ENCODE measurements at regions not wholly inside any gene's neighbourhood (a gene's known extent, or its start where the extent isn't known, plus 50 kb on each side); places are given as distances from the start of the nearest gene placed in this dataset.

GRCh38 chr12:124718036-124718435, 145.6 kb downstream of the SCARB1 start:
- DNase-seq (ENCODE audit: insufficient read length, low spot score): no peak
- TF ChIP-seq SPI1 (IDR thresholded peaks at IDR 0.05; ENCODE audit: low read depth, low read length) (no peak), POLR2A (IDR thresholded peaks at IDR 0.05; ENCODE audit: low read depth, low read length) (no peak), TAF1 (IDR thresholded peaks at IDR 0.05; ENCODE audit: low read depth, low read length) (no peak), POLR2AphosphoS5 (IDR thresholded peaks at IDR 0.05; ENCODE audit: low read depth, low read length) (no peak), PAX5 (IDR thresholded peaks at IDR 0.05; ENCODE audit: insufficient read depth, low read length, severe bottlenecking) (no peak), POU2F2 (IDR thresholded peaks at IDR 0.05; ENCODE audit: low read depth, low read length) (no peak)
- no peak for FAIRE-seq

- FAIRE-seq: no peak
- no peak for TF ChIP-seq POLR2A (IDR thresholded peaks at IDR 0.05; ENCODE audit: low read depth, low read length)
- TF ChIP-seq TAF1 (IDR thresholded peaks at IDR 0.05; ENCODE audit: low read depth, low read length): no peak
- TF ChIP-seq POLR2AphosphoS5 (IDR thresholded peaks at IDR 0.05; ENCODE audit: low read depth, low read length): no peak
- no peak for TF ChIP-seq PAX5 (IDR thresholded peaks at IDR 0.05; ENCODE audit: insufficient read depth, low read length, severe bottlenecking)
- no peak for TF ChIP-seq POU2F2 (IDR thresholded peaks at IDR 0.05; ENCODE audit: low read depth, low read length)
- no peak for DNase-seq (ENCODE audit: insufficient read length, low spot score)
Measured at GRCh38 chr12:124717318-124717717, 146.3 kb downstream of the SCARB1 start.

- no peak for FAIRE-seq
Measured at GRCh38 chr12:124716208-124717130, 147.2 kb downstream of the SCARB1 start.

GRCh38 chr12:124715121-124715990, 147.9 kb upstream of the NCOR2 start:
- DNase-seq (ENCODE audit: insufficient read length, low spot score): no peak

More at GRCh38 chr12:124716208-124717130, 147.2 kb downstream of the SCARB1 start:
- TF ChIP-seq SPI1 (IDR thresholded peaks at IDR 0.05; ENCODE audit: low read depth, low read length): no peak
- no peak for TF ChIP-seq POU2F2 (IDR thresholded peaks at IDR 0.05; ENCODE audit: low read depth, low read length)
- TF ChIP-seq POLR2AphosphoS5 (IDR thresholded peaks at IDR 0.05; ENCODE audit: low read depth, low read length): no peak
- TF ChIP-seq TAF1 (IDR thresholded peaks at IDR 0.05; ENCODE audit: low read depth, low read length): no peak
- TF ChIP-seq POLR2A (IDR thresholded peaks at IDR 0.05; ENCODE audit: low read depth, low read length): no peak
- TF ChIP-seq PAX5 (IDR thresholded peaks at IDR 0.05; ENCODE audit: insufficient read depth, low read length, severe bottlenecking): no peak
- no peak for DNase-seq (ENCODE audit: insufficient read length, low spot score)

GRCh38 chr12:124713436-124714082, 146.1 kb upstream of the NCOR2 start:
- FAIRE-seq: peak; percentile 91
- peak; percentile 43 for DNase-seq (ENCODE audit: insufficient read length, low spot score)
- TF ChIP-seq POLR2AphosphoS5 (IDR thresholded peaks at IDR 0.05; ENCODE audit: low read depth, low read length) (no peak), SPI1 (IDR thresholded peaks at IDR 0.05; ENCODE audit: low read depth, low read length) (peak; percentile 46; the same call in 1 of the 2 replicates), POU2F2 (IDR thresholded peaks at IDR 0.05; ENCODE audit: low read depth, low read length) (peak; percentile 65), POLR2A (IDR thresholded peaks at IDR 0.05; ENCODE audit: low read depth, low read length) (no peak), PAX5 (IDR thresholded peaks at IDR 0.05; ENCODE audit: insufficient read depth, low read length, severe bottlenecking) (peak; percentile 78)

More at GRCh38 chr12:124715121-124715990, 147.9 kb upstream of the NCOR2 start:
- no peak for FAIRE-seq
- no peak for TF ChIP-seq POU2F2 (IDR thresholded peaks at IDR 0.05; ENCODE audit: low read depth, low read length)
- TF ChIP-seq PAX5 (IDR thresholded peaks at IDR 0.05; ENCODE audit: insufficient read depth, low read length, severe bottlenecking): no peak
- no peak for TF ChIP-seq POLR2A (IDR thresholded peaks at IDR 0.05; ENCODE audit: low read depth, low read length)
- no peak for TF ChIP-seq SPI1 (IDR thresholded peaks at IDR 0.05; ENCODE audit: low read depth, low read length)
- no peak for TF ChIP-seq POLR2AphosphoS5 (IDR thresholded peaks at IDR 0.05; ENCODE audit: low read depth, low read length)
- TF ChIP-seq TAF1 (IDR thresholded peaks at IDR 0.05; ENCODE audit: low read depth, low read length): no peak

- FAIRE-seq (no peak), DNase-seq (ENCODE audit: insufficient read length, low spot score) (no peak)
- TF ChIP-seq PAX5 (IDR thresholded peaks at IDR 0.05; ENCODE audit: insufficient read depth, low read length, severe bottlenecking) (no peak), POLR2AphosphoS5 (IDR thresholded peaks at IDR 0.05; ENCODE audit: low read depth, low read length) (no peak), POU2F2 (IDR thresholded peaks at IDR 0.05; ENCODE audit: low read depth, low read length) (peak; percentile 45; the same call in 1 of the 2 replicates)
Measured at GRCh38 chr12:124713041-124713435, 145.6 kb upstream of the NCOR2 start.

- FAIRE-seq: no peak
- TF ChIP-seq SPI1 (IDR thresholded peaks at IDR 0.05; ENCODE audit: low read depth, low read length) (no peak), POU2F2 (IDR thresholded peaks at IDR 0.05; ENCODE audit: low read depth, low read length) (no peak), POLR2A (IDR thresholded peaks at IDR 0.05; ENCODE audit: low read depth, low read length) (no peak), POLR2AphosphoS5 (IDR thresholded peaks at IDR 0.05; ENCODE audit: low read depth, low read length) (no peak), PAX5 (IDR thresholded peaks at IDR 0.05; ENCODE audit: insufficient read depth, low read length, severe bottlenecking) (no peak), TAF1 (IDR thresholded peaks at IDR 0.05; ENCODE audit: low read depth, low read length) (no peak)
Measured at GRCh38 chr12:124711344-124711743, 143.9 kb upstream of the NCOR2 start.

GRCh38 chr12:124709722-124710687, 142.6 kb upstream of the NCOR2 start:
- DNase-seq (ENCODE audit: insufficient read length, low spot score) (no peak), FAIRE-seq (no peak)
- no peak for TF ChIP-seq SPI1 (IDR thresholded peaks at IDR 0.05; ENCODE audit: low read depth, low read length)
- TF ChIP-seq POLR2AphosphoS5 (IDR thresholded peaks at IDR 0.05; ENCODE audit: low read depth, low read length): no peak
- TF ChIP-seq POU2F2 (IDR thresholded peaks at IDR 0.05; ENCODE audit: low read depth, low read length): no peak
- TF ChIP-seq PAX5 (IDR thresholded peaks at IDR 0.05; ENCODE audit: insufficient read depth, low read length, severe bottlenecking): no peak
- TF ChIP-seq POLR2A (IDR thresholded peaks at IDR 0.05; ENCODE audit: low read depth, low read length): no peak
- TF ChIP-seq TAF1 (IDR thresholded peaks at IDR 0.05; ENCODE audit: low read depth, low read length): no peak

More at GRCh38 chr12:124711344-124711743, 143.9 kb upstream of the NCOR2 start:
- DNase-seq (ENCODE audit: insufficient read length, low spot score): no peak

All from GM12891 (cell line).